ENCODE measurements at regions not wholly inside any gene's neighbourhood (a gene's known extent, or its start where the extent isn't known, plus 50 kb on each side); places are given as distances from the start of the nearest gene placed in this dataset.

DNA sequence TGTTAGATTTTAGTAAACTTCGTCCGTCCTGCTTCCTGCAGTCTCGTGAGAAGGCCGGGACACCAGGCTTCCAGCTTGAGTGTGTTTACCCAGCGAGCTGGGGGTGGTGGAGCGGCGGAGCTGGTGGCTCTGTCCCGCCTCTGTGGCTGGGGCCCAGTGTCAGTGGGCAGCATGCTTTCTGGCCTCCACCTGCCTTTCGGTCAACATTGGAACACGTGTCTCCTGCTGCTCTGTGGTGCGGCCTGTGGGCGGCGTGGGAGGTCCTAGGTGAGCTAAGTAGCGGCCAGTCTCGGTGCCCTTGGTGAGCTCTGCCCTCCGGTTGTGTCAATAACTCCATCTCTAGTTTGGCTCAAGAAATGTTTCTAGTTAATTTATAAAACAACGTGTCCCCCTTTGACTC lies 125.9 kb downstream of the GADD45G start:
- no peak overlapping the region for H3K4me3 ChIP-seq
- intact Hi-C loops (cut with DNase I) = loop anchor here (10.0 kb wide), 1 partner anchor 126 kb away; the partner anchor contains the start of gene GADD45G
- no peak overlapping the region for H3K9ac ChIP-seq (ENCODE audit: low read depth in 2 of 2, low read length in 2 of 2)
- peaks cover 12% of the 10 kb centered on the region for H3K4me1 ChIP-seq
- no peaks in the 10 kb centered on the region for H3K9me3 ChIP-seq
- H3K36me3 ChIP-seq = no peaks in the 10 kb centered on the region
- DNase-seq = peak; percentile 59
- TF ChIP-seq, protein P1, sequence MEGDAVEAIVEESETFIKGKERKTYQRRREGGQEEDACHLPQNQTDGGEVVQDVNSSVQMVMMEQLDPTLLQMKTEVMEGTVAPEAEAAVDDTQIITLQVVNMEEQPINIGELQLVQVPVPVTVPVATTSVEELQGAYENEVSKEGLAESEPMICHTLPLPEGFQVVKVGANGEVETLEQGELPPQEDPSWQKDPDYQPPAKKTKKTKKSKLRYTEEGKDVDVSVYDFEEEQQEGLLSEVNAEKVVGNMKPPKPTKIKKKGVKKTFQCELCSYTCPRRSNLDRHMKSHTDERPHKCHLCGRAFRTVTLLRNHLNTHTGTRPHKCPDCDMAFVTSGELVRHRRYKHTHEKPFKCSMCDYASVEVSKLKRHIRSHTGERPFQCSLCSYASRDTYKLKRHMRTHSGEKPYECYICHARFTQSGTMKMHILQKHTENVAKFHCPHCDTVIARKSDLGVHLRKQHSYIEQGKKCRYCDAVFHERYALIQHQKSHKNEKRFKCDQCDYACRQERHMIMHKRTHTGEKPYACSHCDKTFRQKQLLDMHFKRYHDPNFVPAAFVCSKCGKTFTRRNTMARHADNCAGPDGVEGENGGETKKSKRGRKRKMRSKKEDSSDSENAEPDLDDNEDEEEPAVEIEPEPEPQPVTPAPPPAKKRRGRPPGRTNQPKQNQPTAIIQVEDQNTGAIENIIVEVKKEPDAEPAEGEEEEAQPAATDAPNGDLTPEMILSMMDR (IDR thresholded peaks at IDR 0.05) = no peak
- no peak overlapping the region for H3K27ac ChIP-seq
- H3K27me3 ChIP-seq = no peaks in the 10 kb centered on the region

DNA sequence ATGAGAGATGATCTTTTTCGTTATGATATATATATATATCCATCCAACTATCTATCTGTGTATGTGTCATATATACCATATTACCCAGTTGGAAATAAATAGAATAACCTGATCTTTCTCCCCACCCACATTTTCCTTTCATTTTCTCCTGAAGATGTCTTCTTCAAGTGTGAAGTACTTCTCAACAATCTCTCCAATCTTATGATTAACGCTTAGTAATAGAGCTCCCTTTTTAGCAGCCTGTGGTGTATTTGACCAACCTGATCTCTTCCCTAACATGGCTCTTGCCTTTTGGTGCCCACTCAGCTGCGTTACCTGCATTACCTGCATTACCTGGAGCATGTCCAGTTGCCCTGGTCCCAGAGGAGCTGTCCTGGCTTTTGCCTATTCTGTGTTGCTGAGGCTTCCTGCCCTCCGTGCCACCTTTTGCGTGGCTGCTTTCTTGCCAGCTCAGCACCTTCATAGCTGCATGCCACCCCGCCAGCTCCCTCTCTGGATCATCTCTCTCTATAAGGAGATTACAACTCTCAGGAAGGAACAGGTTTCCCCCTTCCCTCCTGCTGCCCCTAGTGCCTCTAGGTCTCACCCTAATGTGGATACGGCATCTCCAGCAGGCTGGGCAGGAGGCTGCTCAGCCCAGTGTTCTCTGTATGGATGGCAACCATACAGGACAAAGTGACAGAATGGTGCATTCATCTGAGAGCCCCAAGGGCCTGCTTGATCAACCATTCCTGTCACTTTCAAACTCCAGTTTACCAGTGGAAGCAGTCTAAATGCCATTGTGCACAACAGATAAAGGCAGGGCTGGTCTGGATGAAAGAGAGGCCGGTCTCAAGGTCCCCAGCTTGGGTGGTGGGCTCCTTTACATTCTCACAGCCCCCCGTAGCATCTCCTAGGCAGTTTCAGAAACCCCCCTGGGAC lies 126.7 kb downstream of the GADD45G start:
- Histone ChIP-seq H3K9me3 (no peaks in the 10 kb centered on the region), H3K36me3 (no peaks in the 10 kb centered on the region), H3K4me3 (no peak overlapping the region), H3K27me3 (no peaks in the 10 kb centered on the region), H3K9ac (ENCODE audit: low read depth in 2 of 2, low read length in 2 of 2) (no peak overlapping the region), H3K27ac (peak overlapping the region; percentile 60), H3K4me1 (peaks cover 12% of the 10 kb centered on the region)
- TF ChIP-seq, protein P1 (IDR thresholded peaks at IDR 0.05) = no peak
- no peak for DNase-seq
- intact Hi-C loops (cut with DNase I) = loop anchor here (10.0 kb wide), 1 partner anchor 127 kb away; the partner anchor contains the start of gene GADD45G

DNA sequence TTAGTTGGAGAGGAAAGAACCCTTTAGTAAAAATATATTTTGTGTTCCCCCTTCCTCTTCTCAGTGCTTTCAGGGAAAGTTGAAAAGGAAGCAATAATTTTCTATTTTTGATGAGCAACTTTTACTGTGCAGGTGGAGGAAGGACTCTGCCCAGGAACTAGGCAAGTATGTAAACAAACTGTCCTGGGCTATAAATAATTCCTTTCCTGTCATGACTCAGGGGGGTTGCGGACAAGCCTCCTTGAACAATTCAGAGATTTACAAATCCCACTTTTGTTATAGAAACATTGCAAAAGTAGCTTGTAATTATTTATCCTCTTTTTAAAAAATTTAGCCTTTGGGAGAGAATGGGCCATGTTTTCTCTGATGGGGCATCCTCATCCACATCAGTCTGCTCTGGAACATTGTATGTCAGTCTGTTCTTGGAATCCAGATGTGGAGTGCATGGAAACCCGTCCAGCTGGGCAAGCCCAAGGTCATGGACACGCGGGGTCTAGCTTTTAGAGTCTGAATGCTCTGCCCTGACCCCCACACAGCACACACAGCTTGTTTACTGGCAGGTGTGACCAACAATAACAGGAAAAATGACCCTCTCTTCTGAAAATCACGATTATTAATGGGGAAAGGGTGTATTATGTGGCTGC lies 127.6 kb downstream of the GADD45G start:
- Histone ChIP-seq H3K9me3 (no peaks in the 10 kb centered on the region), H3K36me3 (no peaks in the 10 kb centered on the region), H3K27me3 (no peaks in the 10 kb centered on the region), H3K4me3 (no peak overlapping the region), H3K9ac (ENCODE audit: low read depth in 2 of 2, low read length in 2 of 2) (no peak overlapping the region), H3K27ac (peak overlapping the region; percentile 60), H3K4me1 (peaks cover 12% of the 10 kb centered on the region)
- intact Hi-C loops (cut with DNase I) = loop anchor here (10.0 kb wide), 1 partner anchor 128 kb away; the partner anchor contains the start of gene GADD45G
- TF ChIP-seq, protein P1 (IDR thresholded peaks at IDR 0.05) = no peak
- DNase-seq = no peak

DNA sequence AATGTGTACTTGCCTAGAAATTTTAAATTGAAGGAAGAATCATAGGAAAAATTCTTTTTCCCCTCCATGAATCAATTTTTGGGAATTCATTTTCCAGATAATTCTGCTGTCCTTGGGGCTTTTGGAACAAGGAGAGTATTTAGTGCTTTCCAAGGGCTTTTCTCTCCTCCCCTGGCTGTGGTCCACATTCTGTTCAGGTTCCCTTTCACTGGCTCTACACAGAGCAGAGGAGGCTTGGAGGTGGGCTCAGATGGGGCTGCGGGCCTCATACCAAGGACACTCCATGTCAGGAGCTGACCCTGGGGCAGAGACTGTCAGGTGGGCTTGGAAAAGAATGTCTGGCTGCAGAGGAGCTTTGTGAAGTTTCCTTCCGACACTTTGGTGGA lies 128.1 kb downstream of the GADD45G start:
- DNase-seq = no peak
- intact Hi-C loops (cut with DNase I) = loop anchor here (10.0 kb wide), 1 partner anchor 128 kb away; the partner anchor contains the start of gene GADD45G
- TF ChIP-seq, protein P1 (IDR thresholded peaks at IDR 0.05) = no peak

DNA sequence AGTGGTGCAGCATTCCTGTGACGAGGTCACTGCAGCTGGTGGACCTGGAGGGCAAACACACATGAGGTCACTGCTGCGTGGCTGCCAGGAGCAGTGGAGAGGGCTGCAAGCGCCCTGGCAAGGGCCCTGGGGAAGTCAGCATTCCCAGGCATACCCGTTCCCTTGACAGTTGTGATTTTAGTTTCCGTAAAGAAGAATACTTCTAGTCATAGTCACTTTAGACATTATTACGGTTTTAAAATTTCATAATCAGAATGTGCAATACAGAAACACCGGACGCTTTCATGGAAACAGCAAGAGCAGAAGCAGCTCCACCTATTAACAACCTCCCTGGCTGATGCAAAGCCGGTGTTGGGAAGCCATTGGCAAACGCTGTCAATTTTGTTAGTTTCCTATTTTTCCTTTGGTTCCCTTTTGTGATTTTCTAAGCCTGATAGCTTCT lies 129.8 kb downstream of the GADD45G start:
- H3K27me3 ChIP-seq = no peaks in the 10 kb centered on the region
- no peaks in the 10 kb centered on the region for H3K36me3 ChIP-seq
- DNase-seq = no peak
- H3K4me1 ChIP-seq = peaks cover 12% of the 10 kb centered on the region
- no peak overlapping the region for H3K4me3 ChIP-seq
- H3K9ac ChIP-seq (ENCODE audit: low read depth in 2 of 2, low read length in 2 of 2) = no peak overlapping the region
- H3K9me3 ChIP-seq = no peaks in the 10 kb centered on the region
- TF ChIP-seq, protein P1 (IDR thresholded peaks at IDR 0.05) = no peak
- intact Hi-C loops (cut with DNase I) = loop anchor here (10.0 kb wide), 1 partner anchor 130 kb away; the partner anchor contains the start of gene GADD45G
- no peak overlapping the region for H3K27ac ChIP-seq

More for the DNA sequence above, 128.1 kb downstream of the GADD45G start:
- Histone ChIP-seq H3K9me3 (no peaks in the 10 kb centered on the region), H3K9ac (ENCODE audit: low read depth in 2 of 2, low read length in 2 of 2) (no peak overlapping the region), H3K27ac (peak overlapping the region; percentile 60), H3K36me3 (no peaks in the 10 kb centered on the region), H3K4me1 (peaks cover 12% of the 10 kb centered on the region), H3K4me3 (no peak overlapping the region), H3K27me3 (no peaks in the 10 kb centered on the region)

Measured in colonic mucosa (tissue), 4 donors.